H1 (cell line): ENCODE measurements at regions not wholly inside any gene's neighbourhood (a gene's known extent, or its start where the extent isn't known, plus 50 kb on each side); places are given as distances from the start of the nearest gene placed in this dataset.

ENCODE experiments used
- BACH1 ChIP-seq: IDR thresholded peaks from 2 replicates; pipeline ENCODE4 v1.6.1; 2012; ENCODE audit warnings: low read length, improper control_type of control experiment
- CHD2 ChIP-seq: IDR thresholded peaks from 2 replicates; pipeline ENCODE4 v1.6.1; 2012; ENCODE audit warnings: low read length, improper control_type of control experiment
- EZH2 ChIP-seq: fragments of 200-600 bp; sonication (generic); IDR thresholded peaks from 2 replicates; pipeline ENCODE4 v1.7.1; 2012; ENCODE audit warnings: low read depth, mild to moderate bottlenecking, moderate library complexity, low read length, inconsistent platforms; ENCODE audit not compliant: severe bottlenecking
- KDM1A ChIP-seq: fragments of 200-600, 300-600 bp; sonication (generic); IDR thresholded peaks from 2 replicates; pipeline ENCODE4 v1.7.1; 2016; ENCODE audit warnings: mild to moderate bottlenecking, low read length, borderline replicate concordance
- TF ChIP-seq, protein P1 (sequence below), 3 experiments: IDR thresholded peaks; 1 replicate in 2 of 3; 2 replicates in 1 of 3; pipeline versions ENCODE4 v1.5.1 to v1.6.1; 2011; ENCODE audit warnings: low read length in 3 of 3, mild to moderate bottlenecking in 3 of 3, inconsistent platforms in 2 of 3, low read depth in 1 of 3, moderate library complexity in 1 of 3; ENCODE audit not compliant: insufficient read depth in 1 of 3; ENCODE audit errors: control extremely low read depth in 1 of 3

- TF ChIP-seq, protein P1, sequence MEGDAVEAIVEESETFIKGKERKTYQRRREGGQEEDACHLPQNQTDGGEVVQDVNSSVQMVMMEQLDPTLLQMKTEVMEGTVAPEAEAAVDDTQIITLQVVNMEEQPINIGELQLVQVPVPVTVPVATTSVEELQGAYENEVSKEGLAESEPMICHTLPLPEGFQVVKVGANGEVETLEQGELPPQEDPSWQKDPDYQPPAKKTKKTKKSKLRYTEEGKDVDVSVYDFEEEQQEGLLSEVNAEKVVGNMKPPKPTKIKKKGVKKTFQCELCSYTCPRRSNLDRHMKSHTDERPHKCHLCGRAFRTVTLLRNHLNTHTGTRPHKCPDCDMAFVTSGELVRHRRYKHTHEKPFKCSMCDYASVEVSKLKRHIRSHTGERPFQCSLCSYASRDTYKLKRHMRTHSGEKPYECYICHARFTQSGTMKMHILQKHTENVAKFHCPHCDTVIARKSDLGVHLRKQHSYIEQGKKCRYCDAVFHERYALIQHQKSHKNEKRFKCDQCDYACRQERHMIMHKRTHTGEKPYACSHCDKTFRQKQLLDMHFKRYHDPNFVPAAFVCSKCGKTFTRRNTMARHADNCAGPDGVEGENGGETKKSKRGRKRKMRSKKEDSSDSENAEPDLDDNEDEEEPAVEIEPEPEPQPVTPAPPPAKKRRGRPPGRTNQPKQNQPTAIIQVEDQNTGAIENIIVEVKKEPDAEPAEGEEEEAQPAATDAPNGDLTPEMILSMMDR (IDR thresholded peaks at IDR 0.05; ENCODE audit: control extremely low read depth in 1 of 3, insufficient read depth in 1 of 3, low read depth in 1 of 3, low read length in 3 of 3) = no peak
- TF ChIP-seq BACH1 = no peak
- TF ChIP-seq EZH2 = no peak
- no peak for TF ChIP-seq KDM1A
- TF ChIP-seq CHD2 = no peak
These were observed 329.7 kb upstream of the CNTNAP5 start for GRCh38 chr2:123695426-123695825.
